Upper lobe of left lung (tissue), 6 donors: ENCODE measurements at regions not wholly inside any gene's neighbourhood (a gene's known extent, or its start where the extent isn't known, plus 50 kb on each side); places are given as distances from the start of the nearest gene placed in this dataset.

Source experiments
- ATAC-seq, 2 donors: fragments of 200-7000 bp; cut with Tn5 transposase; one replicate each; pipeline ENCODE4 v1.9.1; 2022; ENCODE audit warnings: mild to moderate bottlenecking in 2 of 2, moderate library complexity in 2 of 2; ENCODE audit not compliant: low FRiP score in 2 of 2
- DNase-seq, 2 donors: peaks; one replicate each; pipeline ENCODE4 v3.0.0-alpha.2; 2019 to 2020
- H3K27ac ChIP-seq, 4 donors: fragments of 200-600 bp; sonication (generic); one replicate each; pipeline ENCODE4 v1.5.1; 2016 to 2019
- H3K27me3 ChIP-seq, 4 donors: fragments of 200-600 bp; sonication (generic); one replicate each; pipeline ENCODE4 v1.5.1; 2017 to 2019
- H3K36me3 ChIP-seq, 4 donors: fragments of 200-600 bp; sonication (generic); one replicate each; pipeline ENCODE4 v1.5.1; 2016 to 2019
- H3K4me1 ChIP-seq, 4 donors: fragments of 200-600 bp; sonication (generic); one replicate each; pipeline ENCODE4 v1.5.1; 2018 to 2019
- H3K4me3 ChIP-seq, 4 donors: fragments of 200-600 bp; sonication (generic); one replicate each; pipeline ENCODE4 v1.5.1; 2017 to 2019; ENCODE audit warnings: mild to moderate bottlenecking in 2 of 4, moderate library complexity in 1 of 4
- H3K9me3 ChIP-seq, 4 donors: fragments of 200-600 bp; sonication (generic); one replicate each; pipeline ENCODE4 v1.5.1; 2018 to 2019
- EP300 ChIP-seq, 4 donors: sonication (generic); formaldehyde crosslinking; IDR thresholded peaks; one replicate each; pipeline ENCODE4 v1.5.1; 2017; ENCODE audit warnings: antibody characterized with exemption in 4 of 4, control low read depth in 2 of 4
- POLR2A ChIP-seq, 4 donors: fragments of 450-650 bp; IDR thresholded peaks; one replicate each; pipeline ENCODE4 v1.5.1; 2016 to 2017; ENCODE audit warnings: antibody characterized with exemption in 4 of 4, mild to moderate bottlenecking in 2 of 4
- POLR2AphosphoS5 ChIP-seq, 2 donors: sonication (generic); formaldehyde crosslinking; IDR thresholded peaks; one replicate each; pipeline ENCODE4 v1.5.1; 2017; ENCODE audit warnings: antibody characterized with exemption in 2 of 2
- WGBS, 2 donors: methylation state at CpG; one replicate each; pipeline ENCODE4 v1.1.5; 2017 to 2018; 5-methylcytosine and 5-hydroxymethylcytosine counted together
- TF ChIP-seq, protein P1 (sequence below), 6 experiments: fragments of 450-650 bp in 4 of 6; fragments of 200-600 bp in 2 of 6; sonication (generic) in 2 of 6; IDR thresholded peaks; one replicate each; pipeline ENCODE4 v1.5.1; 2016 to 2019; ENCODE audit warnings: antibody characterized with exemption in 6 of 6
- donor health status: DM: no; HTN: no; CAD: no; lungs with moderate emphysema.
- donor health status: DM: no; HTN: yes; CAD: no; lungs with severe emphysema.

DNA sequence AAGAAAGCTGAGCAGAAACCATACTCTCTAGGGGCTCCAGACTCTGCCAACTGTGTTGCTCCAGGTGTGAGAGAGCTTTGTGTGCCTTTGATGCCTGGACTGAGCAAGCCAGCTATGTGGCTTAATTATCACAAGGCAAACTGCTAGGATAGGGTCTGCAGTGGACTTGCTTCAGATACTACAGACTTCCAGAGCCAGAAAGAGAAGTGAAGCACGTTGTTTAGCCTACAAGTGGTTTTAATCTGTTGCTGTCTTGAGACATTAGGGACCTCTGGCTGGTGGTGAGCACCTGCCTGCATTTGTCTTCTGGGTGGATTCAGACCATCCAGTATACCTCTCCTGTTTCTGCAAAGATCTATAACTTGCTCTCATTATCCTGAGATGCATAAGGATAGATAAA lies 353.4 kb upstream of the PLXNA2 start:
- Histone ChIP-seq H3K27ac (no peak overlapping the region), H3K4me1 (no peaks in the 10 kb centered on the region), H3K4me3 (no peak overlapping the region), H3K9me3 (no peaks in the 10 kb centered on the region), H3K36me3 (no peaks in the 10 kb centered on the region), H3K27me3 (no peaks in the 10 kb centered on the region)
- no peak for ATAC-seq
- TF ChIP-seq POLR2A (IDR thresholded peaks at IDR 0.05) (no peak), EP300 (IDR thresholded peaks at IDR 0.05) (no peak), POLR2AphosphoS5 (IDR thresholded peaks at IDR 0.05) (no peak)
- TF ChIP-seq, protein P1, sequence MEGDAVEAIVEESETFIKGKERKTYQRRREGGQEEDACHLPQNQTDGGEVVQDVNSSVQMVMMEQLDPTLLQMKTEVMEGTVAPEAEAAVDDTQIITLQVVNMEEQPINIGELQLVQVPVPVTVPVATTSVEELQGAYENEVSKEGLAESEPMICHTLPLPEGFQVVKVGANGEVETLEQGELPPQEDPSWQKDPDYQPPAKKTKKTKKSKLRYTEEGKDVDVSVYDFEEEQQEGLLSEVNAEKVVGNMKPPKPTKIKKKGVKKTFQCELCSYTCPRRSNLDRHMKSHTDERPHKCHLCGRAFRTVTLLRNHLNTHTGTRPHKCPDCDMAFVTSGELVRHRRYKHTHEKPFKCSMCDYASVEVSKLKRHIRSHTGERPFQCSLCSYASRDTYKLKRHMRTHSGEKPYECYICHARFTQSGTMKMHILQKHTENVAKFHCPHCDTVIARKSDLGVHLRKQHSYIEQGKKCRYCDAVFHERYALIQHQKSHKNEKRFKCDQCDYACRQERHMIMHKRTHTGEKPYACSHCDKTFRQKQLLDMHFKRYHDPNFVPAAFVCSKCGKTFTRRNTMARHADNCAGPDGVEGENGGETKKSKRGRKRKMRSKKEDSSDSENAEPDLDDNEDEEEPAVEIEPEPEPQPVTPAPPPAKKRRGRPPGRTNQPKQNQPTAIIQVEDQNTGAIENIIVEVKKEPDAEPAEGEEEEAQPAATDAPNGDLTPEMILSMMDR (IDR thresholded peaks at IDR 0.05), result no peak
- DNase-seq, result no peak
- 43 to 73% methylated on average over 1 of the region's 1 CpG for WGBS, 2 donors

DNA sequence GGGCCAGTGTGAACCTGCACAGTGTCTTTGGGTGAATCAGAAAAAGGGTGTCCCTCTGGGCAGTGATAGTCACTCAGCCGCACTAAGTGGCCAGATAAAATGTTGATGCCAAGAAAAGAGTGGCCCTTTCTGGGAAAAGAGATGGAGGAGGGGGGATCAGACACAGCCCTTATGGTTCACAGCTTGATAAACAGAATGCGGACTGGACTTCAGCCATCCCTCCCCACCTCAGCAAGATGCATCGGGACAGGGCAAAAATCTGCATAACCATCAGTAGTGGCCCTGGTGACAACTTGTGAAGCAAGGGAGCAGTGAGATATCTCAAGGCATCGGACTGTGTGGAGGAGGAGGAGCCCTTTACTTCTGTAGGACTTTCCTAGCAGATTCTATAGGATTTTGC lies 353.8 kb upstream of the PLXNA2 start:
- H3K4me3 ChIP-seq, result no peak overlapping the region
- DNase-seq (no peak), ATAC-seq (no peak)
- no peak overlapping the region for H3K27ac ChIP-seq
- 86 to 88% methylated on average over 4 of the region's 4 CpGs for WGBS, 2 donors
- H3K4me1 ChIP-seq, result no peaks in the 10 kb centered on the region
- no peaks in the 10 kb centered on the region for H3K27me3 ChIP-seq
- no peak for TF ChIP-seq POLR2AphosphoS5 (IDR thresholded peaks at IDR 0.05)
- TF ChIP-seq EP300 (IDR thresholded peaks at IDR 0.05), result no peak
- TF ChIP-seq, protein P1 (IDR thresholded peaks at IDR 0.05), result no peak
- TF ChIP-seq POLR2A (IDR thresholded peaks at IDR 0.05), result no peak
- H3K9me3 ChIP-seq, result no peaks in the 10 kb centered on the region
- H3K36me3 ChIP-seq, result no peaks in the 10 kb centered on the region

DNA sequence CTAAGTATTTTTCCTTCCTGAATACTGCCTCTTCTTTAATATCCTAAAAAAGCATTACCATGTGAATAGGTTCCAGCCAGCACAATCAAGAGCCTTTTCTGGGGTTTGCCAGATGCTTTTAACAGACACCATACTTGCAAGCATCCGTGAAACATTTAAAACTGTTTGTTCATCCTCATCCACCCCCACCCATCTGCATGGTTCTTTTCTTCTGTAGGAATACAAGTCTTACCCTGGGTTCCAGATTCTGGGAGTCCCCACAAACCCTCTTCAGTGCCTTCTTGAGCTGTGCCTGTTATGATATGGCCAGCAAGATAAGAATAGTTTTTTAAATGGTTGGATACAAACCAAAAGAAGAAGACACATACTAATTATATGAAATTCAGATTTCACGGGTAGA lies 354.9 kb upstream of the PLXNA2 start:
- TF ChIP-seq EP300 (IDR thresholded peaks at IDR 0.05), result no peak
- TF ChIP-seq POLR2AphosphoS5 (IDR thresholded peaks at IDR 0.05), result no peak
- TF ChIP-seq POLR2A (IDR thresholded peaks at IDR 0.05), result no peak
- TF ChIP-seq, protein P1 (IDR thresholded peaks at IDR 0.05), result no peak
- Histone ChIP-seq H3K9me3 (no peaks in the 10 kb centered on the region), H3K36me3 (no peaks in the 10 kb centered on the region), H3K27me3 (no peaks in the 10 kb centered on the region), H3K4me1 (no peaks in the 10 kb centered on the region), H3K27ac (no peak overlapping the region), H3K4me3 (no peak overlapping the region)
- DNase-seq (no peak), ATAC-seq (no peak)
- 87 to 89% methylated on average over 2 of the region's 2 CpGs for WGBS, 2 donors

DNA sequence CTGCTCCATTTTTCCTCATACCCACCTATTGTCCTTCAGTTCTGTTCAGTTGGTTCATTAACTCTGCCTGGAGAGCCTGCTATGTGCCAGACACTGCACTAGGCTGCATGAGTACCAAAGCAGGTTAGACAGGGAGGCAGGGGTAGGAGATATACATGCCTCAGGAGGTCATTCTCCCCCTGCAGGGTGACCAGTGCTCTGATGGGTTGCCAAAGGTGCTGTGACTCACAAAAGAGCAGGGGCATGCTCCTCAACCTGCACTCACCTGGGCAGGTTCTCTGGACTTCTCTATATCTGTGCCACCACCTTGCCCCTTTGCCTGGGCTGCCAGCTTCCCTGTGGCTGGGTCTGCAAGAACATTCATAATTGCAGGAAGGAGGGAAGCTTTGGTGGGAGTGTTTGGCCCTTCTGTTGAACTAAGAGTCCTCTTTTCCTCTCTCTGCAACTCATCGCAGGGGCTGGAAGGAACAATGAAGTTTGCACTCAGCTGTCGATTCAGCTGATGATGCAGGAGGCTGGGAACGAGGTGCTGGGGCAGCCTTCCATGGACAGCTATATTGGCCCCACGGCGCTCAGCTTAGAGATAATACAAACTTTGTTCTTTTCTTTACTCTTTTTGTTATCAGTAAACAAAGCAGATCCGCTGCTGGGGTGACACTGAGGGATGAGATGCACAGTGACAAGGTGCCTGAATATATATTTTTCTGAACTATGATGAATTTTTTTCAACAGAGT lies 356.4 kb upstream of the PLXNA2 start:
- H3K9me3 ChIP-seq, result no peaks in the 10 kb centered on the region
- WGBS, 2 donors, result 40 to 52% methylated on average over 6 of the region's 6 CpGs
- H3K27me3 ChIP-seq, result no peaks in the 10 kb centered on the region
- no peak for ATAC-seq
- no peak overlapping the region for H3K4me3 ChIP-seq
- H3K36me3 ChIP-seq, result no peaks in the 10 kb centered on the region
- DNase-seq, result no peak
- no peak for TF ChIP-seq EP300 (IDR thresholded peaks at IDR 0.05)
- TF ChIP-seq POLR2AphosphoS5 (IDR thresholded peaks at IDR 0.05), result no peak
- no peak for TF ChIP-seq POLR2A (IDR thresholded peaks at IDR 0.05)
- TF ChIP-seq, protein P1 (IDR thresholded peaks at IDR 0.05), result no peak
- no peak overlapping the region for H3K27ac ChIP-seq
- H3K4me1 ChIP-seq, result no peaks in the 10 kb centered on the region

DNA sequence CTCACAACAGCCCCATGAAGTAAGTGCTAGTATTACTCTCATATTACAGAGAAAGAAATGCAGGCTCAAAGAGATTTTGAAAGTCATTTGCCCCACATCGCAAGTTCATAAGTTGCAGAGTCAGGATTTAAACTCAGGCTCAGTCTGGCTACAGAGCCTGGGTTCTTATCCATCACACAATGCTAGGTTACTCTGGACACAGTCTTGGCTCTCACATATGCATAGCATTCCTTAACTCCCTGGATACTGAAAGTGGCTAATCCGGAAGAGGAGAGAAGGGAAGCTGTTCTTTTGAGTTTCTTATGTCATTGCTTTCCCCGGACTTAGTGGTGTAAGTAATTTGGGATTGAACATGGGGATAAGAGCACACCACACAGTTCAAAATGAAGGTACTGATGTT lies 357.4 kb upstream of the PLXNA2 start:
- Histone ChIP-seq H3K4me3 (no peak overlapping the region), H3K4me1 (no peaks in the 10 kb centered on the region), H3K27me3 (no peaks in the 10 kb centered on the region), H3K36me3 (no peaks in the 10 kb centered on the region), H3K9me3 (no peaks in the 10 kb centered on the region), H3K27ac (no peak overlapping the region)
- TF ChIP-seq POLR2AphosphoS5 (IDR thresholded peaks at IDR 0.05) (no peak), EP300 (IDR thresholded peaks at IDR 0.05) (no peak), POLR2A (IDR thresholded peaks at IDR 0.05) (no peak)
- TF ChIP-seq, protein P1 (IDR thresholded peaks at IDR 0.05), result no peak
- 58 to 76% methylated on average over 3 of the region's 3 CpGs for WGBS, 2 donors
- no peak for DNase-seq
- ATAC-seq, result peak in 1 of 2 donors; percentile 61
